ENCODE measurements at regions not wholly inside any gene's neighbourhood (a gene's known extent, or its start where the extent isn't known, plus 50 kb on each side); places are given as distances from the start of the nearest gene placed in this dataset.
A peak's percentile ranks its signal among the peaks of the same experiment; 100 is the strongest.

- no peaks in the 10 kb centered on the region for H3K9me3 ChIP-seq
- no peak overlapping the region for H3K4me3 ChIP-seq
- TF ChIP-seq, protein P1, sequence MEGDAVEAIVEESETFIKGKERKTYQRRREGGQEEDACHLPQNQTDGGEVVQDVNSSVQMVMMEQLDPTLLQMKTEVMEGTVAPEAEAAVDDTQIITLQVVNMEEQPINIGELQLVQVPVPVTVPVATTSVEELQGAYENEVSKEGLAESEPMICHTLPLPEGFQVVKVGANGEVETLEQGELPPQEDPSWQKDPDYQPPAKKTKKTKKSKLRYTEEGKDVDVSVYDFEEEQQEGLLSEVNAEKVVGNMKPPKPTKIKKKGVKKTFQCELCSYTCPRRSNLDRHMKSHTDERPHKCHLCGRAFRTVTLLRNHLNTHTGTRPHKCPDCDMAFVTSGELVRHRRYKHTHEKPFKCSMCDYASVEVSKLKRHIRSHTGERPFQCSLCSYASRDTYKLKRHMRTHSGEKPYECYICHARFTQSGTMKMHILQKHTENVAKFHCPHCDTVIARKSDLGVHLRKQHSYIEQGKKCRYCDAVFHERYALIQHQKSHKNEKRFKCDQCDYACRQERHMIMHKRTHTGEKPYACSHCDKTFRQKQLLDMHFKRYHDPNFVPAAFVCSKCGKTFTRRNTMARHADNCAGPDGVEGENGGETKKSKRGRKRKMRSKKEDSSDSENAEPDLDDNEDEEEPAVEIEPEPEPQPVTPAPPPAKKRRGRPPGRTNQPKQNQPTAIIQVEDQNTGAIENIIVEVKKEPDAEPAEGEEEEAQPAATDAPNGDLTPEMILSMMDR (IDR thresholded peaks at IDR 0.05 in 8 of 11, conservative IDR thresholded peaks at IDR 0.05 in 3 of 11) = peak; percentile 14 to 73 (median 57)
- no peak for TF ChIP-seq POLR2A (IDR thresholded peaks at IDR 0.05)
- TF ChIP-seq POLR2AphosphoS5 (IDR thresholded peaks at IDR 0.05) = no peak
- no peaks in the 10 kb centered on the region for H3K36me3 ChIP-seq
- 22 to 27% (median 23%) methylated on average over 8 of the region's 8 CpGs for WGBS, 5 donors
- H3K27me3 ChIP-seq (replicated peaks in 1 of 7) = no peaks in the 10 kb centered on the region
- H3K27ac ChIP-seq = no peak overlapping the region
- intact Hi-C loops (cut with DNase I; ENCODE audit: low total_unique reads) = no loop called here
- peaks cover 0 to 3% (median 0%) of the 10 kb centered on the region in 6 donors for H3K4me1 ChIP-seq
- DNase-seq = no peak
Measured at GRCh38 chr2:95728878-95729596, 137.2 kb downstream of the TRIM43 start.

DNA sequence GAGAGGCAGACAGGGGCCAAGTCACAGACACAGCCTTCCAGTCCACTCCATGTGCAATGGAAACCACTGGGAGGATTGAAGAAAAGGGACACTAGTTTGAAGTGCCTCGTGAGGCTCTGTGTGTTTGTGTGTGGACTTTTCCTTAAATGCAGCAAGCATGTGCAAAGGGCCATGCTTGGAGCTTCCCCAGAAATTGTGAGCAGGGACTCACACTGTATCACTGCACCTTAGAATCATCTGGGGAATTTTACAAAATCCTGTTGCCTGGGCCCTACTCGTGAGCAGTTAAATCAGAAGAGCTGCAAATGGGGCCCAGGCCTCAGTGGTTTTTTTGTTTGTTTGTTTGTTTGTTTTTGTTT, 137.8 kb downstream of the TRIM43 start:
- WGBS, 5 donors = 78 to 95% (median 89%) methylated on average over 2 of the region's 2 CpGs
- no peaks in the 10 kb centered on the region for H3K36me3 ChIP-seq
- intact Hi-C loops (cut with DNase I; ENCODE audit: low total_unique reads) = no loop called here

DNA sequence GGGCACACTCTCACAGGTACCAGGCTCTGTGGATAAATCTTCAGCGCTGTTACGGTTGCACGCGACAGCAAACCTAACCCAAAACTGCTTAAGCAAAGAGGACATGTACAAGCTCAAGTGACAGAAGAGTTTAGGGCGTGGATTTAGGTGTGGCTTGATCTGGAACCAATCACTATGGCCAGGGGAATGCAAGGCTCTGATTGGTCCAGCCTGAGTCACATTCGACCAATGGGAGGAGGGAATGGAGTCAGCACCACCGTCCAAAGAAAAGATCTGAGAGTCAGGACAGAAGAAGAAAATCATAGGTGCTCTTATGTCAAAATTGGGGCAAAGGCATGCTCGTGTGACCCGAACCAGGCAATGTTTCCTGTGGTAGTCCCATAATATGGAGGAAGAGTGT, 139.0 kb downstream of the TRIM43 start:
- DNase-seq = no peak
- intact Hi-C loops (cut with DNase I; ENCODE audit: low total_unique reads) = no loop called here
- TF ChIP-seq POLR2A (IDR thresholded peaks at IDR 0.05) (no peak), POLR2AphosphoS5 (IDR thresholded peaks at IDR 0.05) (no peak)
- TF ChIP-seq, protein P1 (IDR thresholded peaks at IDR 0.05 in 8 of 11, conservative IDR thresholded peaks at IDR 0.05 in 3 of 11) = no peak
- no peak overlapping the region for H3K4me3 ChIP-seq
- H3K27ac ChIP-seq = no peak overlapping the region
- H3K9me3 ChIP-seq = no peaks in the 10 kb centered on the region
- 76 to 86% (median 80%) methylated on average over 9 of the region's 9 CpGs for WGBS, 5 donors
- H3K4me1 ChIP-seq = peaks cover 0 to 3% (median 0%) of the 10 kb centered on the region in 6 donors
- H3K36me3 ChIP-seq = no peaks in the 10 kb centered on the region
- no peaks in the 10 kb centered on the region for H3K27me3 ChIP-seq (replicated peaks in 1 of 7)

More for the DNA sequence above, 137.8 kb downstream of the TRIM43 start:
- Histone ChIP-seq H3K27me3 (replicated peaks in 1 of 7) (no peaks in the 10 kb centered on the region), H3K9me3 (no peaks in the 10 kb centered on the region), H3K4me3 (no peak overlapping the region), H3K27ac (no peak overlapping the region), H3K4me1 (peaks cover 0 to 3% (median 0%) of the 10 kb centered on the region in 6 donors)
- TF ChIP-seq, protein P1 (IDR thresholded peaks at IDR 0.05 in 8 of 11, conservative IDR thresholded peaks at IDR 0.05 in 3 of 11) = no peak
- no peak for TF ChIP-seq POLR2AphosphoS5 (IDR thresholded peaks at IDR 0.05)
- TF ChIP-seq POLR2A (IDR thresholded peaks at IDR 0.05) = no peak
- DNase-seq = no peak

DNA sequence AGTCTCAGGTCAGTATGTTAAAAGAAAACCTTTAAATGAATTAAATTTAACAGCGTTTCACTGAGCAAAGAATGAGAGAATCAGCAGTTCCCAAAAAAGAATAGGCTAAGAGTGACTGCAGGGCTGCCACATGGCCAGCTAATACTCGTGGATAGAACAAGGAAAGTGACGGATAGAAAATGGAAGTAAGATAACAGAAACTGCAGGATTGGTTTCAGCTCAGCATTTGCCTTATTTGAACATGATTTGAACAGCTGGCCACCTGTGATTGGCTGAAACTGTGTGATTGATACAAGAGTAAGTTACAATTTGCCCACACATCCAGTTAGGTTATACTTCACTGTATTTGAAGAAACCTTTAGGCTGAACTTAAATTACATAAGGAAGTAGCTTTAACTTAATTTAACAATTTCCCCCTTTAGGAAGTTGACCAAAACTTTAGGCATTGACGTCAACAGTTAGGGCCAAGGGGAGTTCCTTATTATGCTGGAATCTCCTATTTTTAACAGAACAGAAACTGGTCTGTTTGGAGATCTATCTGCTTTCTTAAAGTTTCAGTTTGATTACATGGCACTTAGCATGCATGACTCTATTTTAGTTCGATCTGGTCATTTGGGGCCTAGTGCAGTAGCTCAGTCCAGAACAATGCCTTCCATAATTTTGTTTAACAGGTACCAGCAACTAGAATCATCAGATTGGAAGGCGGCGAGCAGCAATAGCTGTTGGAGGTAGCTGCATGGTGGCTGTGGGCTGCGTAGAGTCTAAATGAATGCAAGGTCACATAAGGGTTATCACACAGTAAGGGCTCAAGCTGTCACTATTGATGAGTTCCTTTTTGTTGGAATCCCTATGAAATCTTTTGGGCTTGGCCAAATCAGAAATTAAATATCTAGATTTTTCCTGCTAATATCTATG, 143.4 kb downstream of the TRIM43 start:
- H3K27me3 ChIP-seq (replicated peaks in 1 of 7) = peaks cover 0 to 8% (median 0%) of the 10 kb centered on the region in 7 donors
- TF ChIP-seq POLR2AphosphoS5 (IDR thresholded peaks at IDR 0.05) (no peak), POLR2A (IDR thresholded peaks at IDR 0.05) (no peak)
- TF ChIP-seq, protein P1 (IDR thresholded peaks at IDR 0.05 in 8 of 11, conservative IDR thresholded peaks at IDR 0.05 in 3 of 11) = no peak
- H3K36me3 ChIP-seq = no peaks in the 10 kb centered on the region
- no peak overlapping the region for H3K4me3 ChIP-seq
- peak overlapping the region in 4 of 8 donors; percentile 26 to 53 (median 42) for H3K27ac ChIP-seq
- 65 to 80% (median 70%) methylated on average over 8 of the region's 8 CpGs for WGBS, 5 donors
- intact Hi-C loops (cut with DNase I; ENCODE audit: low total_unique reads) = no loop called here
- H3K9me3 ChIP-seq = no peaks in the 10 kb centered on the region
- DNase-seq = no peak
- no peaks in the 10 kb centered on the region for H3K4me1 ChIP-seq

Data from spleen (tissue), 11 donors.